OCI-LY3 (cell line): ENCODE measurements at regions not wholly inside any gene's neighbourhood (a gene's known extent, or its start where the extent isn't known, plus 50 kb on each side); places are given as distances from the start of the nearest gene placed in this dataset.

ENCODE experiments used
- H2AFZ ChIP-seq: fragments of 200-600, 300-600 bp; shearing (Covaris generic); 2 replicates; pipeline ENCODE4 v1.6.0; 2014; ENCODE audit warnings: antibody characterized with exemption, low read depth, low read length
- H3K27ac ChIP-seq: fragments of 200-600, 300-600 bp; sonication (generic); 2 replicates; pipeline ENCODE4 v1.5.1; 2014; ENCODE audit warnings: mild to moderate bottlenecking, low read length, moderate library complexity, mixed read lengths
- H3K27me3 ChIP-seq: fragments of 200-600, 300-600 bp; sonication (generic); 2 replicates; pipeline ENCODE4 v1.6.1; 2014; ENCODE audit warnings: low read depth, low read length, mixed read lengths
- H3K36me3 ChIP-seq: fragments of 200-600, 300-600 bp; sonication (generic); replicated peaks from 2 replicates; pipeline ENCODE3; 2014; ENCODE audit warnings: low read depth, low read length, mixed read lengths
- H3K4me1 ChIP-seq: fragments of 300-600, 200-600 bp; sonication (generic); 2 replicates; pipeline ENCODE4 v1.6.1; 2014; ENCODE audit warnings: low read length, mixed read lengths
- H3K4me2 ChIP-seq: fragments of 200-600, 300-600 bp; sonication (generic); 2 replicates; pipeline ENCODE4 v1.6.1; 2014; ENCODE audit warnings: low read length, mixed read lengths
- H3K4me3 ChIP-seq: fragments of 300-600, 200-600 bp; sonication (generic); 2 replicates; pipeline ENCODE4 v1.5.1; 2014; ENCODE audit warnings: antibody characterized with exemption, mild to moderate bottlenecking, low read length, moderate library complexity
- H3K79me2 ChIP-seq: fragments of 300-600, 200-600 bp; shearing (Covaris generic); 2 replicates; pipeline ENCODE4 v1.6.1; 2014; ENCODE audit warnings: mild to moderate bottlenecking, low read length, mixed read lengths
- H3K9ac ChIP-seq: fragments of 300-600, 200-600 bp; shearing (Covaris generic); 2 replicates; pipeline ENCODE4 v1.6.0; 2014; ENCODE audit warnings: mild to moderate bottlenecking, low read length, moderate library complexity
- H3K9me3 ChIP-seq: fragments of 200-600, 300-600 bp; shearing (Covaris generic); 2 replicates; pipeline ENCODE4 v1.6.1; 2014; ENCODE audit warnings: low read length, mixed read lengths; ENCODE audit not compliant: insufficient read depth
- H4K20me1 ChIP-seq: fragments of 200-600, 300-600 bp; sonication (generic); 2 replicates; pipeline ENCODE4 v1.6.1; 2016; ENCODE audit warnings: low read length, mixed read lengths; ENCODE audit not compliant: insufficient read depth
- CTCF ChIP-seq: fragments of 200-600, 300-600 bp; sonication (generic); IDR thresholded peaks from 2 replicates; pipeline ENCODE4 v1.5.1; 2014; ENCODE audit warnings: antibody characterized with exemption, low read length, low read depth
- EZH2phosphoT487 ChIP-seq: fragments of 200-600 bp; shearing (Covaris generic); IDR thresholded peaks from 2 replicates; pipeline ENCODE4 v1.6.1; 2018; ENCODE audit warnings: antibody characterized with exemption, mixed run types, low read depth

- H3K79me2 ChIP-seq: no peaks in the 10 kb centered on the region
- no peaks in the 10 kb centered on the region for H3K4me1 ChIP-seq
- H4K20me1 ChIP-seq: no peaks in the 10 kb centered on the region
- H3K27me3 ChIP-seq: no peaks in the 10 kb centered on the region
- H2AFZ ChIP-seq: no peak overlapping the region
- H3K27ac ChIP-seq: no peak overlapping the region
- no peak overlapping the region for H3K4me3 ChIP-seq
- TF ChIP-seq EZH2phosphoT487: no peak
- peak; percentile 25; the same call in 1 of the 2 replicates for TF ChIP-seq CTCF
- H3K9ac ChIP-seq: no peak overlapping the region
- H3K36me3 ChIP-seq: no peaks in the 10 kb centered on the region
- no peak overlapping the region for H3K4me2 ChIP-seq
- H3K9me3 ChIP-seq: no peaks in the 10 kb centered on the region
Measured at GRCh38 chr15:93974804-93975481, 256.4 kb upstream of the MCTP2 start.

- Histone ChIP-seq H3K4me2 (no peak overlapping the region), H3K4me1 (no peaks in the 10 kb centered on the region), H4K20me1 (no peaks in the 10 kb centered on the region), H3K27ac (no peak overlapping the region), H3K9me3 (no peaks in the 10 kb centered on the region), H3K27me3 (no peaks in the 10 kb centered on the region), H3K79me2 (no peaks in the 10 kb centered on the region), H3K4me3 (no peak overlapping the region), H3K9ac (no peak overlapping the region), H3K36me3 (no peaks in the 10 kb centered on the region), H2AFZ (no peak overlapping the region)
- no peak for TF ChIP-seq CTCF
- no peak for TF ChIP-seq EZH2phosphoT487
Measured at GRCh38 chr15:93973287-93973686, 258.1 kb upstream of the MCTP2 start.

DNA sequence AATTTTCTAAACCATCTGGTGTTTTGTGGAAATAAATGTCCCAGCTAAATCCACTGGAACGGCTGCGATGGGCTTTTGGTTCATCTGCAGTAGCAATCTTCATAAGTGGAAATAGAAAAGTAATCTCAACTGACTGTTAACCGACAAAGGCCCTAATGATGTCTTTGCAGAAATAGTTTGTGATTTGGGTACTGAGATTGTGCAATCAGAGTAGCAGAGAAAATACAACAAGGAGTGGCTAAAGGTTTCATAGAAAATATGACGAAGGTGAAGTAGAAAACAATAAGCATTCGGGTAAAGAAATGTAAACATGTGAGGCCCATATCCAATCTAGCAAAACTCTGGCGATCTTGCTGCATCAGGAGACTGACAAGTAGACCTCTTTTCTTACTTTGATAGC is 262.6 kb upstream of the MCTP2 start:
- TF ChIP-seq CTCF (no peak), EZH2phosphoT487 (no peak)
- Histone ChIP-seq H4K20me1 (no peaks in the 10 kb centered on the region), H3K4me3 (no peak overlapping the region), H3K9ac (no peak overlapping the region), H3K9me3 (no peaks in the 10 kb centered on the region), H3K4me2 (no peak overlapping the region), H3K27ac (no peak overlapping the region), H3K79me2 (no peaks in the 10 kb centered on the region), H2AFZ (no peak overlapping the region), H3K4me1 (no peaks in the 10 kb centered on the region), H3K36me3 (no peaks in the 10 kb centered on the region), H3K27me3 (no peaks in the 10 kb centered on the region)

- no peak for TF ChIP-seq EZH2phosphoT487
- no peak for TF ChIP-seq CTCF
- H3K4me3 ChIP-seq: no peak overlapping the region
- H3K4me2 ChIP-seq: no peak overlapping the region
- no peaks in the 10 kb centered on the region for H3K9me3 ChIP-seq
- H2AFZ ChIP-seq: no peak overlapping the region
- H4K20me1 ChIP-seq: no peaks in the 10 kb centered on the region
- no peaks in the 10 kb centered on the region for H3K4me1 ChIP-seq
- H3K79me2 ChIP-seq: no peaks in the 10 kb centered on the region
- H3K36me3 ChIP-seq: no peaks in the 10 kb centered on the region
- no peak overlapping the region for H3K27ac ChIP-seq
- no peaks in the 10 kb centered on the region for H3K27me3 ChIP-seq
- H3K9ac ChIP-seq: no peak overlapping the region
Measured at GRCh38 chr15:93965304-93965908, 266.0 kb upstream of the MCTP2 start.
